Neuronal stem cell (in vitro differentiated cells): ENCODE measurements at regions not wholly inside any gene's neighbourhood (a gene's known extent, or its start where the extent isn't known, plus 50 kb on each side); places are given as distances from the start of the nearest gene placed in this dataset.

ENCODE experiments used
- DNase-seq: peaks from one replicate; pipeline ENCODE4 v3.0.0-alpha.2; 2013; ENCODE audit warnings: low spot score
- H2AFZ ChIP-seq: one replicate; pipeline ENCODE4 v1.6.1; 2013; ENCODE audit warnings: mild to moderate bottlenecking, low read length, inconsistent platforms
- H2AK5ac ChIP-seq: 2 replicates; pipeline ENCODE4 v1.6.1; 2013; ENCODE audit warnings: low read depth, mild to moderate bottlenecking, inconsistent platforms, low read length, moderate library complexity, mixed read lengths
- H2BK120ac ChIP-seq: 2 replicates; pipeline ENCODE4 v1.6.1; 2013; ENCODE audit warnings: low read depth, mild to moderate bottlenecking, inconsistent platforms, low read length, moderate library complexity, mixed read lengths
- H2BK12ac ChIP-seq: one replicate; pipeline ENCODE4 v1.6.1; 2013; ENCODE audit warnings: low read length, inconsistent platforms
- H2BK15ac ChIP-seq: 2 replicates; pipeline ENCODE4 v1.6.1; 2013; ENCODE audit warnings: mild to moderate bottlenecking, low read length, inconsistent platforms, mixed read lengths
- H2BK5ac ChIP-seq: one replicate; pipeline ENCODE4 v1.6.1; 2013; ENCODE audit warnings: inconsistent platforms, mild to moderate bottlenecking, low read length, moderate library complexity
- H3K14ac ChIP-seq: one replicate; pipeline ENCODE4 v1.6.1; 2013; ENCODE audit warnings: low read length, inconsistent platforms
- H3K18ac ChIP-seq: 2 replicates; pipeline ENCODE4 v1.6.1; 2013; ENCODE audit warnings: low read length, inconsistent platforms
- H3K23ac ChIP-seq: 2 replicates; pipeline ENCODE4 v1.6.1; 2013; ENCODE audit warnings: low read depth, mild to moderate bottlenecking, mixed read lengths, low read length, inconsistent platforms; ENCODE audit not compliant: poor library complexity
- H3K27ac ChIP-seq: replicated peaks from 3 replicates; pipeline ENCODE4 v1.5.1; 2013; ENCODE audit warnings: low read length, inconsistent platforms
- H3K27me3 ChIP-seq, 3 experiments: 2 replicates each; pipeline ENCODE4 v1.6.1; 2013; ENCODE audit warnings: low read length in 3 of 3, mild to moderate bottlenecking in 2 of 3, inconsistent platforms in 1 of 3, low read depth in 1 of 3, mixed read lengths in 1 of 3, moderate library complexity in 1 of 3; ENCODE audit not compliant: control insufficient read depth in 3 of 3, insufficient read depth in 3 of 3
- H3K36me3 ChIP-seq, 2 donors: replicated peaks in 1 of 2; 2 replicates each; pipeline ENCODE4 v1.6.1; 2013; ENCODE audit warnings: low read length in 2 of 2; ENCODE audit not compliant: control insufficient read depth in 2 of 2, insufficient read depth in 2 of 2
- H3K4ac ChIP-seq: 2 replicates; pipeline ENCODE4 v1.6.1; 2013; ENCODE audit warnings: inconsistent platforms, mild to moderate bottlenecking, low read length, moderate library complexity
- H3K4me1 ChIP-seq, 2 donors: 1 replicate in 1 of 2; 2 replicates in 1 of 2; pipeline ENCODE4 v1.6.1; 2013; ENCODE audit warnings: low read length in 2 of 2, low read depth in 1 of 2; ENCODE audit not compliant: control insufficient read depth in 2 of 2, insufficient read depth in 1 of 2
- H3K4me2 ChIP-seq: one replicate; pipeline ENCODE4 v1.6.1; 2013; ENCODE audit warnings: mild to moderate bottlenecking, low read length, inconsistent platforms; ENCODE audit not compliant: insufficient read depth, poor library complexity, severe bottlenecking
- H3K4me3 ChIP-seq, 2 donors: 2 replicates each; pipeline ENCODE4 v1.5.1; 2013; ENCODE audit warnings: low read length in 2 of 2, mild to moderate bottlenecking in 2 of 2, inconsistent platforms in 1 of 2, moderate library complexity in 1 of 2
- H3K79me1 ChIP-seq: one replicate; pipeline ENCODE4 v1.6.1; 2013; ENCODE audit warnings: low read depth, mild to moderate bottlenecking, inconsistent platforms, low read length, moderate library complexity
- H3K9ac ChIP-seq: one replicate; pipeline ENCODE4 v1.6.1; 2013; ENCODE audit warnings: mild to moderate bottlenecking, low read depth, low read length, inconsistent platforms; ENCODE audit not compliant: poor library complexity
- H3K9me3 ChIP-seq, 2 donors: replicated peaks in 1 of 2; 2 replicates each; pipeline versions ENCODE3 to v1.6.1; 2013; ENCODE audit warnings: low read length in 2 of 2, mild to moderate bottlenecking in 2 of 2, inconsistent platforms in 1 of 2, low read depth in 1 of 2, mixed read lengths in 1 of 2, moderate library complexity in 1 of 2; ENCODE audit not compliant: control insufficient read depth in 2 of 2, insufficient read depth in 1 of 2
- H4K8ac ChIP-seq: one replicate; pipeline ENCODE4 v1.6.1; 2013; ENCODE audit warnings: low read depth, mild to moderate bottlenecking, inconsistent platforms, low read length, moderate library complexity
- H4K91ac ChIP-seq: one replicate; pipeline ENCODE4 v1.6.1; 2013; ENCODE audit warnings: low read length, low read depth, mild to moderate bottlenecking, inconsistent platforms; ENCODE audit not compliant: poor library complexity
- WGBS, 2 donors: extraction: QIAGEN DNeasy Blood & Tissue Kit; methylation state at CpG; one replicate each; pipeline ENCODE4 v1.1.7; 2013; ENCODE audit warnings: missing lambda C conversion rate in 2 of 2, mixed read lengths in 1 of 2; ENCODE audit not compliant: insufficient read length in 2 of 2, insufficient replicate concordance in 1 of 2; ENCODE audit errors: extremely low coverage in 2 of 2; 5-methylcytosine and 5-hydroxymethylcytosine counted together

DNA sequence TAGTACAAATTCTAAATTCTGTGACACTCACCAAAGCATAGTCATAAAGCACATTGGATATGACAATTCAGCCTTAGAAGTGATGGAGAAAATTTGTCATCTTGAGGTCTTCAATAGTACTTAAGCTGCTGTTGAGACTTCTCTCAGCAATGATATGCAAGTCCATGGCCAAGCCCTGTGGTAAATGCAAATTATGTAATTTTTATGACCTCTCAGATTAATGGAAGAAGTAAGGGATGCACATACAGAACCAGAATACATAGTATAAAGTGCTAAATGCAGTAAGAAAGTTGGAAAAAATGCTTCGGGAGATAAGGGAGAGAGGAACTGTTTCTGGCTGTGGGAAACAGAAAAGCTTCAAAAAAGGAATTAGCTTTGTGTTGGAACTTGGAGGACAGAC, 700.7 kb downstream of the RNF144B start:
- no peak for DNase-seq
- H4K91ac ChIP-seq = no peak overlapping the region
- H3K14ac ChIP-seq = no peak overlapping the region
- no peak overlapping the region for H2BK12ac ChIP-seq
- H3K27me3 ChIP-seq = no peaks in the 10 kb centered on the region
- H3K36me3 ChIP-seq = no peaks in the 10 kb centered on the region
- no peak overlapping the region for H3K18ac ChIP-seq
- no peak overlapping the region for H2BK15ac ChIP-seq
- no peak overlapping the region for H3K4me3 ChIP-seq
- no peak overlapping the region for H3K23ac ChIP-seq
- no peak overlapping the region for H4K8ac ChIP-seq
- no peak overlapping the region for H3K27ac ChIP-seq
- H3K9me3 ChIP-seq = no peaks in the 10 kb centered on the region
- no peak overlapping the region for H2AK5ac ChIP-seq
- no peak overlapping the region for H2BK5ac ChIP-seq
- no peak overlapping the region for H2AFZ ChIP-seq
- WGBS, 2 donors = no CpG with 5 or more reads among the region's 1 CpG
- H3K4me1 ChIP-seq = peaks cover 4 to 5% of the 10 kb centered on the region in 2 donors
- H2BK120ac ChIP-seq = no peak overlapping the region
- no peak overlapping the region for H3K4ac ChIP-seq
- no peaks in the 10 kb centered on the region for H3K79me1 ChIP-seq
- no peak overlapping the region for H3K4me2 ChIP-seq
- no peak overlapping the region for H3K9ac ChIP-seq

DNA sequence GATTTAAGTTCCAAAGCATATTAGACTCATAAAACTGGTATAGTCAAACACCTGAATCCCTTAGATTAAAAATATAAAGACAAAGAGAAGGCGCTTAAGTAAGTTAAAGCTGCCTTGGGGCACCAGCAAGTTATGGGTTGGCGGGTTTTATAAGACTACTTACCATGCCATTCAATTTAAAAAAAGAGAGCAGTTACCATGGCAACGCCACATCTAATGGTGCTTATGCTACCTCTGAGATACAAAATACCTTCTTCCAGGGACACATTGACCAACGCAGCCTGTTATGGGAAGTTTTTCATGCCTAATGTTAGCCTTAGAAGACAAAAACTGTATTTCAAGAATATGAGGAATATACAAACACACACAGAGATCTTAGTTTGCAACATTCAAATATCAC, 713.6 kb downstream of the RNF144B start:
- peaks cover 0 to 6% of the 10 kb centered on the region in 2 donors for H3K9me3 ChIP-seq
- no peak overlapping the region for H2AFZ ChIP-seq
- H2BK12ac ChIP-seq = no peak overlapping the region
- no peaks in the 10 kb centered on the region for H3K27me3 ChIP-seq
- no peak overlapping the region for H4K8ac ChIP-seq
- H2BK120ac ChIP-seq = no peak overlapping the region
- no CpG with 5 or more reads among the region's 4 CpGs for WGBS, 2 donors
- no peak overlapping the region for H3K9ac ChIP-seq
- no peaks in the 10 kb centered on the region for H3K79me1 ChIP-seq
- no peaks in the 10 kb centered on the region for H3K36me3 ChIP-seq
- no peak overlapping the region for H4K91ac ChIP-seq
- H3K23ac ChIP-seq = no peak overlapping the region
- H3K4me3 ChIP-seq = no peak overlapping the region
- H3K18ac ChIP-seq = no peak overlapping the region
- peaks cover 0 to 10% of the 10 kb centered on the region in 2 donors for H3K4me1 ChIP-seq
- no peak overlapping the region for H2BK15ac ChIP-seq
- no peak overlapping the region for H3K4me2 ChIP-seq
- H3K4ac ChIP-seq = no peak overlapping the region
- no peak overlapping the region for H2BK5ac ChIP-seq
- no peak overlapping the region for H3K14ac ChIP-seq
- no peak for DNase-seq
- no peak overlapping the region for H2AK5ac ChIP-seq
- no peak overlapping the region for H3K27ac ChIP-seq

GRCh38 chr6:19102936-19103335, 715.8 kb downstream of the RNF144B start:
- Histone ChIP-seq H3K27me3 (no peaks in the 10 kb centered on the region), H3K79me1 (no peaks in the 10 kb centered on the region), H3K4me1 (peaks cover 0 to 10% of the 10 kb centered on the region in 2 donors), H4K91ac (no peak overlapping the region), H3K23ac (peak overlapping the region; percentile 37), H2BK5ac (no peak overlapping the region), H3K14ac (no peak overlapping the region), H2BK120ac (no peak overlapping the region), H3K36me3 (no peaks in the 10 kb centered on the region), H3K27ac (no peak overlapping the region), H2AK5ac (no peak overlapping the region), H3K4me3 (no peak overlapping the region), H3K18ac (peak overlapping the region; percentile 84), H2BK15ac (no peak overlapping the region), H2AFZ (no peak overlapping the region), H2BK12ac (no peak overlapping the region), H4K8ac (no peak overlapping the region), H3K4ac (no peak overlapping the region), H3K9ac (no peak overlapping the region), H3K4me2 (no peak overlapping the region), H3K9me3 (peaks cover 0 to 15% of the 10 kb centered on the region in 2 donors)
- WGBS, 2 donors = no CpG with 5 or more reads among the region's 3 CpGs
- no peak for DNase-seq

DNA sequence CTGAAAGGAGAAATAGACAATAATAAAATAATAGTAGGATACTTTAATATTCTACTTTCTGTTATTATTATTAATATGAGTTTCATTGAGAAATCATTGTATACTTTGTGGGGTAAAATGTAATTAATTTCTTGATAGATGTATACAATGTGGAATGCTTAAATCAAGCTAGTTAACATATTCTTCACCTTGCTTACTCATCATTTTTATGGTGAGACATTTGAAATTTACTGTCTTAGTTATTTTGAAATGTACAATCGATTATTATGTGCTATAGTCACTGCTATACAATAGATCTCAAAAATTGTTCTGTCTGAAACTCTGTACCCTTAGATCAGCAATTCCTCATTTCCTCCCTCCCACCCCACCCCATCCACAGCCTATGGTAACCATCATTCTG, 720.3 kb downstream of the RNF144B start:
- H4K8ac ChIP-seq = no peak overlapping the region
- no peak overlapping the region for H3K27ac ChIP-seq
- H3K23ac ChIP-seq = no peak overlapping the region
- no peak overlapping the region for H2BK15ac ChIP-seq
- H2BK5ac ChIP-seq = no peak overlapping the region
- no peak overlapping the region for H3K4ac ChIP-seq
- H3K79me1 ChIP-seq = no peaks in the 10 kb centered on the region
- H3K27me3 ChIP-seq = no peaks in the 10 kb centered on the region
- H3K36me3 ChIP-seq = no peaks in the 10 kb centered on the region
- H2BK120ac ChIP-seq = no peak overlapping the region
- H3K4me2 ChIP-seq = no peak overlapping the region
- DNase-seq = no peak
- peaks cover 0 to 3% of the 10 kb centered on the region in 2 donors for H3K4me1 ChIP-seq
- H3K9ac ChIP-seq = no peak overlapping the region
- no peak overlapping the region for H2BK12ac ChIP-seq
- H3K18ac ChIP-seq = no peak overlapping the region
- peaks cover 0 to 9% of the 10 kb centered on the region in 2 donors for H3K9me3 ChIP-seq
- no peak overlapping the region for H2AFZ ChIP-seq
- no CpG with 5 or more reads among the region's 1 CpG for WGBS, 2 donors
- H2AK5ac ChIP-seq = no peak overlapping the region
- H4K91ac ChIP-seq = no peak overlapping the region
- no peak overlapping the region for H3K4me3 ChIP-seq
- no peak overlapping the region for H3K14ac ChIP-seq
